HFFc6 (cell line): ENCODE measurements at regions not wholly inside any gene's neighbourhood (a gene's known extent, or its start where the extent isn't known, plus 50 kb on each side); places are given as distances from the start of the nearest gene placed in this dataset.
A peak's percentile ranks its signal among the peaks of the same experiment; 100 is the strongest.

Experiments
- DNase-seq: peaks from one replicate; pipeline ENCODE4 v3.0.0-alpha.2; 2018
- H3K27ac Mint-ChIP-seq: 2 replicates; pipeline ENCODE4 v1.8.0; 2020; ENCODE audit warnings: mild to moderate bottlenecking, mixed read lengths
- H3K27me3 Mint-ChIP-seq: 2 replicates; pipeline ENCODE4 v1.8.0; 2021; ENCODE audit warnings: mild to moderate bottlenecking, moderate library complexity, mixed read lengths; ENCODE audit not compliant: insufficient read depth
- H3K36me3 Mint-ChIP-seq: 2 replicates; pipeline ENCODE4 v1.8.0; 2021; ENCODE audit warnings: low read depth, mixed read lengths
- H3K4me1 Mint-ChIP-seq: 2 replicates; pipeline ENCODE4 v1.8.0; 2020; ENCODE audit warnings: low read depth, mixed read lengths
- H3K4me3 Mint-ChIP-seq: 2 replicates; pipeline ENCODE4 v1.8.0; 2020; ENCODE audit warnings: mild to moderate bottlenecking, moderate library complexity, mixed read lengths
- H3K9me3 Mint-ChIP-seq: 2 replicates; pipeline ENCODE4 v1.8.0; 2020; ENCODE audit warnings: mild to moderate bottlenecking, mixed read lengths
- CTCF ChIP-seq: fragments of 200-600 bp; sonication (generic); IDR thresholded peaks from 2 replicates; pipeline ENCODE4 v1.5.0; 2021; ENCODE audit warnings: antibody characterized with exemption, mild to moderate bottlenecking

GRCh38 chr10:75295868-75296441 is 60.2 kb upstream of the COMTD1 start:
- no peak overlapping the region for H3K4me3 Mint-ChIP-seq
- no peak for DNase-seq
- TF ChIP-seq CTCF, result no peak
- H3K4me1 Mint-ChIP-seq, result no peaks in the 10 kb centered on the region; the same call in 1 of the 2 replicates
- H3K9me3 Mint-ChIP-seq, result no peaks in the 10 kb centered on the region; the same call in 1 of the 2 replicates
- H3K36me3 Mint-ChIP-seq, result no peaks in the 10 kb centered on the region
- peaks cover 18% of the 10 kb centered on the region for H3K27me3 Mint-ChIP-seq
- H3K27ac Mint-ChIP-seq, result no peak overlapping the region

- Mint-ChIP-seq H3K27me3 (peaks cover 26% of the 10 kb centered on the region), H3K36me3 (peaks cover 5% of the 10 kb centered on the region), H3K4me1 (no peaks in the 10 kb centered on the region; the same call in 1 of the 2 replicates), H3K9me3 (no peaks in the 10 kb centered on the region; the same call in 1 of the 2 replicates), H3K4me3 (no peak overlapping the region; the same call in 1 of the 2 replicates), H3K27ac (no peak overlapping the region)
- peak; percentile 64 for DNase-seq
- TF ChIP-seq CTCF, result peak; percentile 66
Measured at GRCh38 chr10:75294866-75295701, 59.3 kb upstream of the COMTD1 start.

- H3K9me3 Mint-ChIP-seq, result no peaks in the 10 kb centered on the region; the same call in 1 of the 2 replicates
- H3K27me3 Mint-ChIP-seq, result peaks cover 26% of the 10 kb centered on the region
- H3K4me1 Mint-ChIP-seq, result no peaks in the 10 kb centered on the region; the same call in 1 of the 2 replicates
- H3K36me3 Mint-ChIP-seq, result peaks cover 8% of the 10 kb centered on the region
- H3K4me3 Mint-ChIP-seq, result no peak overlapping the region; the same call in 1 of the 2 replicates
- DNase-seq, result no peak
- TF ChIP-seq CTCF, result no peak
- no peak overlapping the region for H3K27ac Mint-ChIP-seq
Measured at GRCh38 chr10:75294518-75294865, 58.7 kb upstream of the COMTD1 start.

- Mint-ChIP-seq H3K36me3 (peaks cover 8% of the 10 kb centered on the region), H3K27ac (no peak overlapping the region), H3K9me3 (no peaks in the 10 kb centered on the region; the same call in 1 of the 2 replicates), H3K4me3 (no peak overlapping the region), H3K27me3 (peaks cover 26% of the 10 kb centered on the region), H3K4me1 (no peaks in the 10 kb centered on the region; the same call in 1 of the 2 replicates)
- no peak for TF ChIP-seq CTCF
- DNase-seq, result no peak
Measured at GRCh38 chr10:75294031-75294437, 58.3 kb upstream of the COMTD1 start.

- no peak overlapping the region for H3K27ac Mint-ChIP-seq
- H3K27me3 Mint-ChIP-seq, result peaks cover 31% of the 10 kb centered on the region
- H3K36me3 Mint-ChIP-seq, result peaks cover 8% of the 10 kb centered on the region
- no peaks in the 10 kb centered on the region; the same call in 1 of the 2 replicates for H3K4me1 Mint-ChIP-seq
- H3K9me3 Mint-ChIP-seq, result no peaks in the 10 kb centered on the region; the same call in 1 of the 2 replicates
- no peak overlapping the region for H3K4me3 Mint-ChIP-seq
- TF ChIP-seq CTCF, result no peak
- DNase-seq, result no peak
Measured at GRCh38 chr10:75293446-75293820, 57.7 kb upstream of the COMTD1 start.
